NCI-H187 (cell line): ENCODE measurements at regions not wholly inside any gene's neighbourhood (a gene's known extent, or its start where the extent isn't known, plus 50 kb on each side); places are given as distances from the start of the nearest gene placed in this dataset.

ENCODE experiments used
- DNase-seq, 2 experiments: peaks; one replicate each; lab custom pipeline; 2025; lab: John Stamatoyannopoulos, UW

DNA sequence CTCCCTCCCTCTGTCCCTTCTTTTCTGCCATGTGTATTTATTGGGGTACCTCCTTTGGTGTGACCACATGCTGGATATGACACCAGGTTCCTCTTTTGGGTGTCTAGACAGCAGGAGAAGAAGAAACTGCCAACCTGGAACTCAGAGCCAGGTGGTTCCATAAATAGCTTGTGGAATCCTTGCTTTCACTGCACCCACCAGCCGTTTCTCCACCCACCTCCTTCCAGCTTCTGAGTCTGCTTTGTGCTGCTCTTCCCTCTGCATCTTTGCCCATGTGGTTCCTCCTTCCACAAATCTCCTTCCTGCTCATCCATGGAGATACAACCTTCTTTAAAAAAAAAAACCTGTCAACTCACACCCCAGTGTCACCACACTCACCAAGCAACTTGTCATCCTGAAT lies 80.2 kb upstream of the SKOR2 start:
- no peak for DNase-seq

DNA sequence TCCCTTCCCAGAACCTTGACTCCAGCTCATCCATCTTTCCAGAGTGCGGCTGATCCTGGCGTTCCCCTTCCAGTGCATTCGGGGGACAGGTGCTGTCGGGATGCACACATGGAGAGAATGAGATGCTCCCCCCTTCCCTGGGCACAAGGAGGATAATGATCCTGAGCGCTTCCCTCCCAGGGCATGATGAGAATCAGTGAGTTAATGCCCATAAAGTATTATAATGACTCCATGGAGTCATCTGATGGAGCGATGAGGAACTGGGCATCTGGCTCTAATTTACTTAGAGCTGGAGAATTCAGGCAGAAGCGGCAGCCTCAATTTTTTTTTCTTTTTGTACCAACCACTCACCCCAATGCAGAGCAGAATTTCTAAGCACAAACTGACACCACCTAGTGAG lies 79.6 kb upstream of the SKOR2 start:
- no peak for DNase-seq

DNA sequence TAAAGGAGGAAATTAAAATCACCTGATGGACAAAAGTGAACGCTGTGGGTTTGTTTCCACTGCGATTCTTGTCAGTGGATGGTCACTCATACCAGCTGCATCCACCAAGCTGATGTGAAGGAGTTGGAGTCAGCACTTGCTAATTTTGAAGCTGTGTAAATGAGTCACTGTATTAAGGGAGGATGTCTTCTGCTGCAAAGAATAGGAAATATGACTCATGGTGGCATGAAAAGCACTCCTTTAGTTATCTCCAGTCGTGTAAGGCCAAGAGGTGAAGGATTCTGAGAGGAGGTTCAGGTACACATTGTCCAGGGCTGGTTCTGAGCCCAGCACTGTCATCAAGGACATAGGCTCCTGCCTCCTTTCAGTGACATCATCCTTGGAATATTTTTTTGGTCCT lies 71.7 kb upstream of the SKOR2 start:
- no peak for DNase-seq

DNA sequence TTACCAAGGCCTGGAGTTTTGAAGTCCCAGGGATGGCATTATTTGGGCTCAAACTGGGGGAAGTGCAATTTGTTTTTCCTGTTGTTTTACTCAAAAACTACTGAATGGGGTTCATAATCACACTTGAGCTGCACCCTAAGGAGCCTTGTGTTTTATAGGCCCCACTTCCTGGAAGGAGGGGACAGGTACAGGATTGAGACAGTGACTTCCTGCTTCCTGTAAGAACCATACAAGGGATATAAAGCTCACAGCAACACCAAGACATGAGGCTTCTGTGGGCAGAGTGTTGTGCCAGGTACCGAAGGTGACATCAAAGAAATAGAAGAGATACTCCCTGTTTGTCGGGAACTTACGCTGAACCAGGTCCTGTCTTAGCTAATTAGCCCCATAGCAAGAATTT lies 70.4 kb upstream of the SKOR2 start:
- DNase-seq, result no peak

DNA sequence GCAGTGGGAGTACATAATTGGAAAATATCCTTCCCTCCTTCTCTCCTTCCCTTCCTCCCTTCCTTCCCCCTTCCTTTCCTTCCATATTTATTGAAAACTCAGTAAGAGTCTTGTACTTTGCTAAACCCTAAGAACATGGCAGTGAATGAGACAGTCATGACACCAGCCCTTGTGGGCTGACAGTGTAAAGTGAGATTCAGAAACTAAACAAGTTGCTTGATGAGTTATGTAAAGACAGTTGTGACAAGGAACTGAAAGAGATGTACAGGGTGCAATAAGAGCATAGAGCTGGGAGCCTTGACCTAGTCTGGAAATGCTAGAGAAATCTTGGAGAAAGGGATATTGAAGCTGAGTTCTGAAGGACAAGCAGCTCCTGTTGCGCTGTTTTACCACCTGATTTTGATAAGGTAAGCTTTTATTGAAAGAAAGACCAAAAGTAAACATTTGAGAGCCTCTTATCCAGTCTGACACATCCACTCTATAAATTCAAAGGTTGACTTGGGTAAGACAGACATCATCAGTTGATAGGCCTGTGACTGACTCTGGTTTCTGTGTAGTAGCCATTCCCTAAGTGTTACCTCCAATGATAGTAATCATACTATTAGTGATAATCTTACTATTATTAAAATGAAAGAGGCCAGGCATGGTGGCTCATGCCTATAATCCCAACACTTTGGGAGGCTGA lies 66.5 kb upstream of the SKOR2 start:
- DNase-seq, result no peak

DNA sequence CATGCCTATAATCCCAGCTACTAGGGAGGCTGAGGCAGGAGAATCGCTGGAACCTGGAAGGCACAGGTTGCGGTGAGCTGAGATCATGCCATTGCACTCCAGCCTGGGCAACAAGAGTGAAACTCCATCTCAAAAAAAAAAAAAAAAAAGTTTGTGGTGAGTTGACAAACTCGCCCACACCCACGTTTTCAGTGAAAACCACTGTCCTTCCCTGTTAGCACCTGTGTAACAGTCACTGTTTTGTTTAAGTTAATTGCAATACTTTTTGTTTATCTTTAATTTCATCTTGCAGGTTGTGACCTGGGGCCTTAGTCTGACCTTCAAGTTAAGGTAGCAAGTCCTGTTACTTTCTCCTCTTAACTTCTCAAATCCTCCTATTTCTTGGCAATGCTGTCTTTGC lies 65.5 kb upstream of the SKOR2 start:
- DNase-seq, result no peak

DNA sequence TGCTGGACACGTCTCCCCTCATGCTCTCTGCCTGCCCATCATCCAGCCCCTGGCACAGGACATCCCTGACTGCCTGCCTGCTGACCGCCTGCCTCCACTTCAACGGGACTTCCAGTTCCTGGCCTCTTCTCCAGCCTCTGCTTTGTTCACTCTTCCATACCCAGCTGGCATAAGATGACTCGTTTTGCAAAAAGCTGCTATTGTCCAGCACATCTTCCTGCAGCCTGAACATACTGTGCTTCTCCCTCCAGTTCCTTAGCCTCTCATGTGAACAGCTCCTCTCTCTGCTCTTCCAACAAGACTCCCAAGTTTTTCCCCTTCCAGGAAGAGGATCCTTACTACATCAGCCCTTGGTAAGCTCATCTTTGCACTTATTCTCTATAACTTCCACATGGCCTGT lies 62.4 kb upstream of the SKOR2 start:
- no peak for DNase-seq

DNA sequence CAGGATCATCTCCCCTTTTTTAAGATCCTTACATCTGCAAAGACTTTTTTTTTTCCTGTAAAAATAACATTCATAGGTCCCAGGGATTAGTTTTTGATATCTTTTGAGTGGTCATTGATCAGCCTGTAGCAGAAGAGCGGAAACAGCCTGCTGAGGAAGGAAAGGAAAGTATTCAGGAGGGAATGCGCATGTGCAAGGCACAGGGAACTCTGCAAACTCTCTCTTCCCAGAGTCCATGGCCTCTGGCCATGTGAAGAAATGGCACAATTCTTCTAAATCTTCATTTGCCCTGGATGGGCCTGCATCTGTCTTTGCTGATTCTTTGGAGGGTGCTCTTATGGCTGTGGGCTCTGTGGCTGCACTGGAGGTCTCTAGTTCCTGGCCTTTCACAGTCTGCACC lies 60.1 kb upstream of the SKOR2 start:
- no peak for DNase-seq
